CD4-positive, alpha-beta T cell treated with Interleukin-4 for 4 hours (primary cell): ENCODE measurements at regions not wholly inside any gene's neighbourhood (a gene's known extent, or its start where the extent isn't known, plus 50 kb on each side); places are given as distances from the start of the nearest gene placed in this dataset.
"Not testable (repeated sequence)": the region's sequence is repeated elsewhere in the genome, so short reads cannot be mapped to it uniquely, and the experiment has no call there.

Experiments used
- DNase-seq: peaks from one replicate; pipeline ENCODE4 v3.0.0-alpha.2; 2020

DNA sequence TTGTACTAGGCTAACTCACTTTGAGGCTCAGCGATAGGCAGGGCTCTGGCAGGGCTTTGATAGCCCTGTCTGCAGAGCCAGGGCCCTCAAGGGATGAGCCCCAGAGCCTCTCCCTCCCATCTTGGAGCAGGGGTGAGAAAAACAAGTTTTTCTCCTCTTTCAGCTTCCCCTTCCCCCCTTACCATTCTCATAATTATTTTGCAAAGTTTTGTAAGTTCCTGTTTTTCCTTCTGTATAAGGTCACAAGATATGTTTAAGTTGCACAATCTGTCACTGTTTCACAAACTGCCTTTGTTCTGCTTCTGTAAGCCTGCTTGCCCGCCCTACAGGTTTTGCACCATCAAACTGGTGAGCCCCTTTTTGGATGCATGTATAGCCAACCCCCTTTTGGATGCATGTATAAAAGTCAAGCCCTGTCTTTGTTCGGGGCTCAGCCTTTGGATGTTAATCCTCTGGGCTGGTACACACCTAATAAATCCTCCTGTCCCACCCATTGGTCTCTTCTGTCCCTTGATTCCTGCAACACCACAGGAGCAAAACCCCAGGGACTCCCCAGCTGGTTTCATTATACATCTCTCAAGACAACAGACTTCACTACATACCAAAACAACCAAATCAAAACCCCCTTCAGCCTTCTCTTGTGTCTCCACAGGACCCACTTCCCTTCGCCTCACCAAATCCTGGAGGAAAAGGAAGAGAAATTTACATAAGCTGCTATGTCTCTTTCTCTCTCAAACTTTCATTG, 52.5 kb upstream of the RESF1 start:
- DNase-seq, result no peak

DNA sequence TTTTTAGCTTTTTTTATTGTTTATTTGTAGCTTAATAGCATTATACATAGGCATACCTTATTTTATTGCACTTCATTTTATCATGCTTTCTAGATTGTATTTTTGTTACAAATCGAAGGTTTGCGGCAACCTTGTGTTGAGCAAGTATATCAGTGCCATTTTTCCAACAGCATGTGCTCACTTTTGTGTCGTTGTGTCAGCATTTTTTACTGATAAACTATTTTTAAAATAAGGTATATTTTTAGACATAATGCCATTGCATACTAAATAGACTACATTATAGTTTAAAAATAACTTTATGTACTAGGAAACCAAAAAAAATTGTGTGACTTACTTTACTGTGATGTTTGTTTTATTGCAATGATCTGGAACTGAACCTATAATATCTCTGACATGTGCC, 56.2 kb upstream of the RESF1 start:
- DNase-seq, result no peak

DNA sequence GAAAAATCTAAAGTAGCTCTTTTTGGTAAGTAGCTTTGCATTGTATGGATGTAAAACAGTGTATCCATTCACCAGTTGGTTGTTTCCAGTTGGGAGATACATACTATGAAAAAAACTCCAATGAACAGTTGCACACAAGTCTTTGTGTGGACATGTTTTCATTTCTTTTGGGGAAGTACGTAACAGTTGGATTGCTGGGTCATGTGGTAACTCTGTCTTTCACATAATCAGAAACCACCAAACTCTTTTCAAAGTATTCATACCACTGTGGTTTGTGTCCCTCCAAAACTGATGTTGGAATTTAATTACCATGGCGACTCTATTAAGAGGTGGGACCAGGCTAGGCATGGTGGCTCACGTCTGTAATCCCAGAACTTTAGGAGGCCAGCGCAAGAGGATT, 58.9 kb upstream of the RESF1 start:
- no peak for DNase-seq

DNA sequence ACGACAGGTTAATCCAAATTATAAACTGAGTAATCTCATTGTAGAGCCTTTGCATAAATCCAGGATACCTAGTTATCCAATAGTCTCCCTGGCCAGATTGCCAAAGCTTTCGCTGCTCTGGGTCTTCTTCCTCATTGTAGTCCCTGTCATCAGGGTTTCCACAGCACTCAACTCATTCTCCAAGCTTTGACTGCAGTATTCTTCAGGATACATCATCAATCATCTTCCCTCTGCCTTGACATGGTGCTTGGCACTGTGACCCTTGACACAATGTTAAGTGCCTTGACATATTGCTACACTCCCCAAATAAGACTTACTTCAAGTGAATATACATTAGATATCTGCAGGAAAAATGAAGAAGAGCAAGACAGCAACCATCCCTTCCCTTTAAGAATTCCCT, 60.1 kb upstream of the RESF1 start:
- no peak for DNase-seq

DNA sequence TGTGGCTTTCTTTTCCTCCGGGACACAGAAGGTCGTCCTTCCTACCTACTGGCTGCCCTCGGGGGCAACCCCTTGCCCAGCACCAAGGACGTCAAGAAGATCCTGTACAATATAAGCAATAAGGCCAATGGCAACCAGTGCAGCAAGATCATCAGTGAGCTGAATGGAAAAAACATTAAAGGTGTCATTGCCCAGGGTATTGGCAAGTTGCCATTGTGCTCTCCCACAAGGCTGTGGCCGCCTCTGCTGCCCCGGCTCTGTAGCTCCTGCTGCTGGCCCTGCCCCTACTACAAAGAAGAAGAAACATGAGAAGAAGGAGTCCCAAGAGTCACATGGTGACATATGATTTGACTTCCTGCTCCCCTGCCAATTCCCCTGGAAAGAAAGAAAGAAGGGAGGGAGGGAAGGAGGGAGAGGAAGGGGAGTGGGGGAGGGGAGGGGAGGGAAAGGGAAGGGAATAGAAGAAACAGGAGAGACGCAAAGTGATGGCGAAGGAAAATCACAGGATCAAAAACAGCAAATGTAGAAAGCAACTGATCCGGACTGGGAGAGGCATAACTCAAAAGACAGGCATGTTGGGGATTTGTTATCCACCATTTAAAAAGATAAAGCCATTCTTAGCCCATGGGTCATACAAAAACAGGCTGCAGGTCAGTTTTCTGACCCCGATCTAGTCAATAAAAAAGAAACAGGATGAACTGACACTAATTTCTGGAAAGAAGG, 61.3 kb upstream of the RESF1 start:
- DNase-seq, result peak; percentile 63

DNA sequence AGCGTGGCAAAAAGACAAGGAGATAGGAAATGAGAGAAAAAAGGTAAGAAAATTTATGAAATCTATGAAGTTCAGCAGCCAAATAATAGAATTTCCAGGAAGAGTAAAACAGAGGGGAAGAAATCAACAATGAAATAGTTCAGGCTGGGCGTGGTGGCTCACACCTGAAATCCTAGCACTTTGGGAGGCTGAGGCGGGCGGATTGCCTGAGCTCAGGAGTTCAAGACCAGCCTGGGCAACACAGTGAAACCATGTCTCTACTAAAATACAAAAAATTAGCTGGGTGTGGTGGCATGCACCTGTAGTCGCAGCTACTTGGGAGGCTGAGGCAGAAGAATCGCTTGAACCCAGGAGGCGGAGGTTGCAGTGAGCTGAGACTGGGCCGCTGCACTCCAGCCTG, 62.1 kb upstream of the RESF1 start:
- not testable (repeated sequence) for DNase-seq

DNA sequence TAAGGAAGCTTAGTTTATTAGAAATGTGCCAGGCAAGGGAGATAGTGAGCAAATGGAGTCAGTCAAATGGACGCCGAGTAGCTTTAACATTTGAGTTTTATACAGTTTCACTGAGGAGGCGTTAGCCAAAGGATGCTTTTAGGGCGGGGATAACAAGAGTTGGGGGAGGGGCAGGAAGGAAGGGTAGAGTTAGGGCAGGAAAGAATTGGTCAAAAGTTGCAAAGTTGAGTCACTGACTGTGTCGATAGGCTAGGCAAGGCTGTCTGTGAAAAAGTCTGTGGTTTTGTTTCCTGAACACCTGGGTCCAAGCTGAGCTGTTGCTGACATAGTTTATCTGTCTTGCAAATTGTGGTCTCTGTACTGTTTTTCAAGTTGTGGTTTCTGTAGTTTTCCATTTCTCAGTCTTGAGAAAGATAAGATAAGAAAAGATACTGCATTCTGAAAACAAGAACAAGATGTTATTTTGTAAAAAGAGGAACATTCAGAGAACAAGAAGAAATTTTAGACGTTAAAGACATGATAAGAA, 62.6 kb upstream of the RESF1 start:
- DNase-seq, result peak; percentile 99

DNA sequence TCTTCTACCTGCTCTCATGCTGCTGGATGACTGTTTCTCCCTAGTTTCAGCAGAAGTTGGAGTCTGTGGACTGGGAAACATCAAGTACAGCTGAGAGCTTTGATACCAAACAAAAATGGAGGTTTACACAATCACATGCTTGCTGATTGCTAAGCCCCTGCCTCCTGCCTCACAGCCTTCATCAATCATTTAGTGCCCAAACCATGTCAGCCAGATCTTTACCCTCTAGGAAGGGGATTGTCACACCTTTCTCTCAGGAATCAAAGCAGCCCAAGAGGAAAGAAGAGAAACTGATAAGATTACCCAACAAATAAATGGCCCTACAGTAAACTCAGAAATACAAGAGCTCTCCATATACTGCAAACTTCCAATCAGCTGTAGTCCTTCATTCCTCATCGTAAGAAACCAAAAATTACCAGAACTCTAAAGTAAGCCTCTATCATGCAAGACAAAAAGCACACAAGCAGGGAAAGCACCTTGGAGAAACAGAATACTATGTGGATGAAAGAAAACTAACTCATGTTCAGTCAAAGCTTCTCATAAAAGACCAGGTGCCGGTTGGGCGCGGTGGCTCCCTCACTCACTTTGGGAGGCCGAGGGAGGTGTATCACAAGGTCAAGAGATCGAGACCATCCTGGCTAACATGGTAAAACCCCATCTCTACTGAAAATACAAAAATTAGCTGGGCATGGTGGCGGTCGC, 63.6 kb upstream of the RESF1 start:
- DNase-seq, result no peak

DNA sequence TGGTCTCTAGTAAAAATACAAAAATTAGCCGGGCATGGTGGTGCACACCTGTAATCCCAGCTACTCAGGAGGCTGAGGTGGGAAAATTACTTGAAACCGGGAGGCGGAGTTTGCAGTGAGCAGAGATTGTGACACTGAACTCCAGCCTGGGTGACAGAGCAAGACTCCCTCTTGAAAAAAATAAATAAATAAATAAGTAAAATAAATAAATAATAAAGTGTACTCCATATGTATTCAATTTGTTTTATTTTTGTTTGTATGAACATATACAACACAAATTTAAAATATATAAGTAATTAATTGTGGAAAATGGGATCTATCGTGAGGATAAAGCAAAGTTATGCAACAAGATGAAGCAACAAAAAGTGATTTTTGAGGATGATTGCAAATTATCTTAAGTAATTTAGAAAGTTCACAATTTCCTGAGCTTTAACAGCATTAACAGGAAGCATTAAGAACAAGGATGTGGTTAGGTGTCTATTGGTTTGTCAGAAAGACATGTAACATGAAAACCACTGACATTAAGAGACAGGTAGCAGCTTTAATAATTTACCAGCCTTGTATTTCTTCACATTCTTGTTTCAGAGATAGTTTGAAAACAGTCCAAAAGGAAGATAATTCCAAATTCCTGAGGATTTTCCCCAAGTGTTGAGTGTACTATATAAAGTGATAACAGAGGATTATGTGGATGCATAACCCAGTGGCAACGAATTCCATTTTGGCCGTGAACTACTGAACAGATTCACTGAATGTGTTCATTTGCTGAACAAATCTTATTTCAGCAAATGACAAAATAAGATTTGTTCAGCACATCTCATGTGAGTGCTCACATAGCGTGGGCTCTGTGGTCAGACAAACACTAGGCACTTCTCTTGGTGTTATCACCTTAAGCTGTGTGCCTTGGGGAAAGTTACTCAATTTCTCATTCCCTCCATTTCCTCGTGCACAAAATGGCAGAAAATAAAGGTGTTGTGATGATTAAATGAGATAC, 68.6 kb upstream of the RESF1 start:
- DNase-seq, result peak; percentile 79

DNA sequence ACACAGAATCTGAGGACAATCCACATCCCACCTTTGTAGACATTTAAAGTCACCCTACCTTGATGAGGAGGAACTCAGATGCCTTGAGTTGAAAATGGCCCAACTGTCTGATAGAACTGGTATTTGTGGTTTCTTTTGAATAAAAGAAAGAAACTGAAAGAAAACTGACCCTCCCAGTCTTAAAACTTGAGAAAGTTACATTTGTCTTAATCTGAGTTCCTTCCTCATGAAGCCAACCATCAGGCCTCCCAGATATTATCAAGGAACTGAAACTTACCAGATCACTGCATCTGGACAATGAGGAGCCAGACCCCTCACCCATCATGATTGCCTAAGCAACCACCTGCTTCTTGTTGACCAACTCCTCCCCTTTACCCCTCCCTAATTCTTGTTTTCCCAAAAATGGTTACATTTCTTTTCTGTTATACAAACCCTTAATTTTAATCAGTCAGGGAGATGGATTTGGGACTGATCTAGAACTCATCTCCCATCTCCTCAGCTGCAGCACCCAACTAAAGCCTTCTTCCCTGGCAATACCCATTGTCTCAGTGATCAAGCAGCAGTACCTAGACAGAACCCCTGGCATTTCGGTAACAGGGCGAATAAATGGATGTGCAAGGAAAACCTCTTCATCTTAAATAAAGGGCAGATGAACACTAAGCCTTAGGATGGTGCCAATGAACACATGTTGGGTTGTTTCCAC, 72.0 kb upstream of the RESF1 start:
- DNase-seq, result no peak

DNA sequence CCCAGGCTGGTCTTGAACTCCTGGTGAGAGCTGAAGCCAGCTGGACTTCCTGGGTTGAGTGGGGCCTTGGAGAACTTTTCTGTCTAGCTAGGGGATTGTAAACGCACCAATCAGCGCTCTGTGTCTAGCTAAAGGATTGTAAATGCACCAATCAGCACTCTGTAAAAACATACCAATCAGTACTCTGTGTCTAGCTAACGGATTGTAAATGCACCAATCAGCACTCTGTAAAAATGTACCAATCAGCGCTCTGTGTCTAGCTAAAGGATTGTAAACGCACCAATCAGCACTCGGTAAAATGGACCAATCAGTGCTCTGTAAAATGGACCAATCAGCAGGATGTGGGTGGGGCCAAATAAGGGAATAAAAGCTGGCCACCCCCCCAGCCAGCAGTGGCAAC, 76.5 kb upstream of the RESF1 start:
- DNase-seq, result not testable (repeated sequence)

DNA sequence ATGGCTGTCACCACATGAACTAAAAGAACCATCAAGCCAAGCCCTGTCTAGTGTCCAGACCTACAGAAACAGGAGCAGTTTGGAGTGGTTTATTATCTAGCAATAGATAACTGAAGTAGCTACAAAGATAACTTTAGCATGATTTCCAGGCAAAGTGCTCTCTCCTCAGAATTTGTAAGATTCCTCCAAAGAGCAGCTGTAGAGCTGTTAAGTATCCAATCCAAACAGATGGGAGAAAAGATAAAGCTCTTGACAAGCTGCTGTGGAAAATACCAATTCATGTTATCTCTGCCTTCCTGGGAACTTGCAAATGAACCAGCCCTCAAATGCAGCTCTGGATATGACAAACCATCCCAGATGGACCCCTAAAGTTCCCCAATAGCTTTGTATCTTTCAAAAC, 78.9 kb upstream of the RESF1 start:
- no peak for DNase-seq

DNA sequence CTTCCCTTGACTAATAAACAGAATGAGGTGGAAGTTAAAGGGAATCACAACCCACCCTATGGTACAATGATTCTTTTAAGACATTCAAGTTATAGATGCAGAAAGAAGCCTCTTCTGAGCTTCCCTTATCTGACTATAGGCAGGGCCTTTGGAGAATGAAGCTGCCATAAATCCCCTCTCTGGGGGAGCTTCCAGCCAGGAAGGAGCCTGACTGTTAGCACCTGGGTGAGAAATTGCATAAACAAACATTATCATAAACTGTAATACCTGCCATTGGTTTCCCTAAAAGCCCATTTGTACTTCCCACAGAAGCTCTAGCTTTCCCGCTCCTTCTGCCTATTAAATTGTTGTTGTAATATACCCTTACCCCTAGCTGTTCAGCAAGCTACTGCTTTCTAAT, 81.3 kb upstream of the RESF1 start:
- no peak for DNase-seq

DNA sequence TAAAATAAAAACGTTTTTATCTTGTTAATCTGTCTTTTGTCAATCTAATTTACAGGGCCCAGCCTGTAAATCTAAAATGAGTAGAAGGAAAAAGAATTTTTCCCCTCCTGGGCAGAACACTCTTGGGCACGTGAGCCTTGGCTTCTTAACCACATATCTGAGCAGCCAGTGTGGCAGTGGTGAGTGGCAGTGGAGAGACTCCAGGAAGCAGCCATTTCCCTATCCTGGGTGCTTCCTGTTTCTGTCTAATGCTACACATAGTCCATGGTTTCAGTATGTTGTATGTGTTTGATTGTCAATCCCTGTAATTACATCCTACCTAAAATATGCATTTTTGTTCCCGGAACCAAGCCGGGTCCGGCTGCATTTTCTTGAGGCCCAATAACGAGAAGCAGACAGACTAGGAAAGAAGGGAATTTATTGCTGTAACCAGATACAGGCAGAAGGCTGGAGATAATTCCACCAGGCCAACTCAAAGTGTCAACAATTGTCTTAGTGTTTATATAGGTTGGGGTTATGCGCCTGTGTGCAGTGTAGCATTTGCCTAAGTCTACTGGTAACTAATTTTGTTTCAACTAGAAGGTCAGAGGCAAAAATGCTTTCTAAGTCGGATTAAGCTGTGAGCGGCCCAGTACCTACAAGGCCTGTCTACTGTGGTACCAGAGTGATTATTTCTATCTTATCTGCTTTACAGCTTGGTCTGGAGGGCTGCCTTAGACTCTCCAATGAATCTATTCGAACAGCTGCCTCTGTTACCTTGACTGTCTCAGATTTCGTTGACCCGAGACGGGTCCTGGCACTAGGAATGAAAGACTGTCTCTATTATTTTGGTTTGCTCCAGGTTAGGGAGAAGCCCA, 82.4 kb upstream of the RESF1 start:
- no peak for DNase-seq

DNA sequence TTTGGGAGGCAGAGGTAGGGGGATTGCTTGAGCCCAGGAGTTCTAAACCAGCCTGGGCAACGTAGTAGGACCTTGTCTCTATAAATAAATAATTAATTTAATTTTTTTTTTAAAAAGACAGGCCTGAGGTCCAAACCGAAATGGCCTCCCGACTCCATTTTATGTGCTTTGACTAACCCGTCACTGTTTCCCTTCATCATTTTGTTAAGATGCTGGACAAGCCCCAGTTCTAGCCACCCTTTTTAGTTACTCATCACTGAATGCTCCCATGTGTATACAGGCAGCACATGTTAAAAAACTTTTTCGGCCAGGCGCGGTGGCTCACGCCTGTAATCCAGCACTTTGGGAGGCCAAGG, 83.6 kb upstream of the RESF1 start:
- no peak for DNase-seq

DNA sequence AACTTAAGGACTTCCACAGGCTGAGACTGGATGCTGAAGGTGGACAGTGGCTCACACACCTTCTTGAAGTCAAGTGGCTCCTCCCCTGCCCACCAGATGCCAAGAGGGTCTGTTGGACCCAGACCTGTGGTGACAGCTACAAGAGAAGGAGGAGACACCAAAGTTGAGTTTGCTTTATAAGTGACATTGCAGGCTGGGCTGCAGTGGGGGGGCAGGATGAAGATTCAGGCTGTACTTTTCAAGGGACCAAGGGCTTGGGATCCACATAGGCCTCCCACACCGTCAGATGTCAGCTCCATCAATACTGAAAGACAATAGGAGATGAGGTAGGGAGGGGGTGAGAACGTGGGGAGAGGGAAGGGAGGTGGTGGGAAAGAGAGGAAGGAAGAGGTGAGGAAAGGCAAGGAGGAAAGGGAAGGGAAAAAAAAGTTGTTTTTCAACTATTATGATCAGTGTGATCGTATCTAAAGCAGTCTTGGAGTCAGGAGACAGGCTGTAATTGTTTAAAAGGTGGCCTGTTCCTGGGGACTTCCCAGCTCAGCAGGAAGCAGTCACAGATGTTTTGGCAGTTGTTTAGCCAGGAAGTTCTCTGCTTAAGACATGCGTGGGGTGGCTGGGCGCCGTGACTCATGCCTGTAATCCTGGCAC, 84.1 kb upstream of the RESF1 start:
- DNase-seq, result peak; percentile 89

DNA sequence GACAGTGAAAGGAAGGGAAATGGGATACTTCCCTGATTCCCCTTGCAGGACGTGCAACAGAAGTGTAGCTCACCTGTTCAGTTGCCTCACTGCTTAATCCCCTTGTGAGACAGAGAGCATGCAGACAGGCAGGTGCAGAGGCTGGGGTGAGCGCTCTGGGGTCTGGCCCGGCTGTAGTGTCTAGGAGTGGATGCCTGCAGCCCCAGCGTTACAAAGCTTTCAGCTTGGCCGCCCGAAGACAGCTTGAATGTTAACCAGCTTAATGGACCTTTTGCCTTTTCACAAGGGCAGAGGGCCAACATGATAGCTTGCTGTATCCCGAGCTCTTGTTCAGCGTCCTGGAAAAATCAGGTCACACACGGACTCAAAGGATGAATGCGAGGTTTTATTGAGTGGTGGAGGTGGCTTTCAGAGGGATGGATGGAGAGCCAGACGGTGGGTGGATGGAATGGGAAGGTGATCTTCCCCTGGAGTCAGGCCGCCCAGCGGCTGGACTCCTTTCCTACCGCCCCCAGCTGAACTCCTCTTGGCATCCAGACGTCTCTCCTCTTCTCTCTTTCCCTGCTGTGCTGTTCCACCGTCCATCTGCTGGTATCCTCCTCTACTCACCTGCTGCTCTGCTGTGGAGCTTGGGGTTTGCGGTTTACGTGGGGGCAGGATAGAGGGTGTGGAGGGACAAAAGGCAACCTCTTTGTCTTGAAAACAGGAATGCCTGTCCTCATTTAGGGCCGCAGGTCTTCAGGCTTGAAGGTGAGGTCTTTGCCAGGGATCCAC, 86.2 kb upstream of the RESF1 start:
- DNase-seq, result no peak

DNA sequence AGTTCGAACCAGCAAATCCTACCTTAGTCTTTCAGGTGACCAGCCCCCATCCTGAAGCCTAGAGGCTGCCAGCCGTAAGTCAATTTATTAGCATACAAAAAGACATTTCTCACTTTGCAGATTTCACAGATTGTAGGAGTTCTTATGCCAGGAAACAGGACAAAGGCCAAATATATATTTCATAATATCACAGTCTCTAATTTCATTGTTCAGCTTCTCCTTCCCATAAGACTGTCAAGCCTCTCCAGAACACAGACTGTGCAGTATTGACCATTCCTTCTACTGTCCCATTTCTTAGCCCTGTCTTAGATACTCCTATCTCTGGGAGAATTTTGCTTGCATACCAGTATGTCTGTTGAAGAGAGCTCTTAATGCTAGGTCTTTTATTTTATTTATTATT, 89.2 kb upstream of the RESF1 start:
- no peak for DNase-seq

DNA sequence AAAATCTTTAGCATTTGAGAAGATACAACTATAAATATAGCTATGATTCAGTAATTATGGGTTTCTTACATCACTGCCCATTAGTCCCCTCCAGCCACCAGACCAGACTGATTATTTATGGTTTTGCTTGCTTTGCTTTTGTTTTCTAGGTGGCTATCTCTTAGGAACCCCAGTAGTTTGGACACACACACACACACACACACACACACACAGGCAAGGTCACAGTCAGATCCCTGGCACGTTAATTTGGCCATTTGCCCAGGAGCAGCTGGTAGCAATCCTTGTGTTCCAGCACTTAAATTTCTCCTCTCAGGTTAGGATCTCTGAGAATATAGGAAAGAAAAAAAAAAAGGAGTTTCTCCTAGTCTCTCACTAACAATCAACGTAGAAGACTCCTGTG, 90.2 kb upstream of the RESF1 start:
- no peak for DNase-seq

DNA sequence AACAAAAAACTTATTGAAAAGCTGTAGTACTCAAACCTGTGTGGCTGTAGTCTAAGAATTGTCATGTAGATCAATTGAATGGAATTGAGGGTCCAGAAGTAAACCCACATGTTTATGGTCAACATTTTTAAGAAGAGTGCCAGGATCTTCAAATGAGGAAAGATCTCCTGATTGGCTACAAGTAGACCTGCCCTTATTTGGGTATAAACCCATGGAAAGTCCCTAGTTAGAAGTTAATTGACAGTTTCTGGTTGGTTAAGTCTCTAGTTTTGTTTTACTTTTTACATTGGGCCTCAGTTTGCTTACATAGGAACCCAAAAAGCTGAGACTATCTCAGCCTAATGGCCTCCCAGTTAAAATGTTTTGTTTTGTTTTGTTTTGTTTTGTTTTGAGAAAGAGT, 91.9 kb upstream of the RESF1 start:
- no peak for DNase-seq
